ENCODE measurements at regions not wholly inside any gene's neighbourhood (a gene's known extent, or its start where the extent isn't known, plus 50 kb on each side); places are given as distances from the start of the nearest gene placed in this dataset.
A peak's percentile ranks its signal among the peaks of the same experiment; 100 is the strongest.

DNA sequence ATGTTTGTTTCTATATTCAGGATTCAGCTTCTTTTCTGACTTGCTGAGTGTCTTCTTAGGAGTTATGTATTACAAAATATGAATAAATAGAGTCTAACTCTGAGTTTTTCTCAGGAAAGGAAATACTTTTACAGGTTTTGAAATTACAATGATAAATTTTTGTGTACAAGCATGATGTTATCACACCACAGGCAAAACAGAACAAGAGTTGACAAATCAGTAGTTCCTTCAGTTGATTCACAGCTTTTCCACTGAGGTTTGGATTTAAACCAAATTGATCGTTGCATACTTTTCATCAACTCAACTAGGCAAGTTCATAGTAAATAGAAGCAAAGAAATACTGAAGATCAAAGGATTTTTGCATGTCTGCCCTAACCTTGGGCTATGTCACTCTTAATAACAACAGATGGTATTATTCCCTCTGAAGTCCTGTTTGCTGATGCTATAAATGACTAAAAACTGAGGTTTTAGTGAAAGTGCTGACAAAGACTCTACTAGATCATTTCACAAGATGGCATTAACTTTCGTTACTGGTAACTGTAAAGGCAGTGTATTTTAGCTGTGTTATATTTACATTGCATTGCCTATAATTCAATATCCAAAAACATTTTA, 520.2 kb downstream of the FLRT2 start:
- H3K9me3 Mint-ChIP-seq: no peaks in the 10 kb centered on the region
- peaks cover 3% of the 10 kb centered on the region for H3K4me1 ChIP-seq (ENCODE audit: control insufficient read depth, insufficient read depth, low read length)
- peaks cover 2 to 13% of the 10 kb centered on the region in 2 donors for H3K4me1 Mint-ChIP-seq
- H3K4me3 Mint-ChIP-seq: no peak overlapping the region
- intact Hi-C loops (cut with micrococcal nuclease): no loop called here
- no peaks in the 10 kb centered on the region for H3K9me3 ChIP-seq (ENCODE audit: control insufficient read depth, insufficient read depth, low read length)
- DNase-seq (no peak), ATAC-seq (no peak)
- H3K27me3 ChIP-seq (ENCODE audit: control insufficient read depth, insufficient read depth, low read length): no peaks in the 10 kb centered on the region
- no peaks in the 10 kb centered on the region for H3K27me3 Mint-ChIP-seq (ENCODE audit: low read depth in 2 of 2)
- no peaks in the 10 kb centered on the region for H3K36me3 Mint-ChIP-seq
- H3K27ac Mint-ChIP-seq: no peak overlapping the region
- H3K27ac ChIP-seq (ENCODE audit: low read length): no peak overlapping the region
- WGBS (ENCODE audit: insufficient coverage): 33% methylated on average over 1 of the region's 2 CpGs
- no peak overlapping the region for H3K4me3 ChIP-seq (ENCODE audit: low read length)
- TF ChIP-seq CTCF (IDR thresholded peaks at IDR 0.05): no peak
- no peaks in the 10 kb centered on the region for H3K36me3 ChIP-seq (ENCODE audit: control insufficient read depth, insufficient read depth, low read length)

DNA sequence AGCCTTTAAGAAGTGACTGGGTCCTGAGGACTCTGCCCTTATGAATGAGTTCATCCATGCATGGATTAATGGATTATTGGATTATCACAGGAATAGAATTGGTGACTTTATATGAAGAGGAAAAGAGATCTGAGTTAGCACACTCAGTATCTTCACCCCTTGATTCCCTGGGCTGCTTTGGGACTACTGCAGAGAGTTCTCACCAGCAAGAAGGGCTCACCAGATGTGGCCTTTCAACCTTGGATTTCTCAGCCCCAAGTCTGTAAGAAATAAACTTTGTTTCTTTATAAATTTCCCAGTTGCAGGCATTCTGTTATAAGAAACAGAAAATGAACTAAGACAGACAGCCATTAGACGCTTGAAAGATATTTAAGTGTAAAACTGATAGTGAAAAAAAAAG, 509.2 kb downstream of the FLRT2 start:
- Mint-ChIP-seq H3K9me3 (no peaks in the 10 kb centered on the region), H3K36me3 (no peaks in the 10 kb centered on the region), H3K4me1 (no peaks in the 10 kb centered on the region), H3K27me3 (ENCODE audit: low read depth in 2 of 2) (no peaks in the 10 kb centered on the region), H3K27ac (no peak overlapping the region), H3K4me3 (no peak overlapping the region)
- Histone ChIP-seq H3K36me3 (ENCODE audit: control insufficient read depth, insufficient read depth, low read length) (no peaks in the 10 kb centered on the region), H3K27me3 (ENCODE audit: control insufficient read depth, insufficient read depth, low read length) (no peaks in the 10 kb centered on the region), H3K4me3 (ENCODE audit: low read length) (no peak overlapping the region), H3K9me3 (ENCODE audit: control insufficient read depth, insufficient read depth, low read length) (no peaks in the 10 kb centered on the region), H3K27ac (ENCODE audit: low read length) (no peak overlapping the region), H3K4me1 (ENCODE audit: control insufficient read depth, insufficient read depth, low read length) (no peaks in the 10 kb centered on the region)
- intact Hi-C loops (cut with micrococcal nuclease): loop anchor here (10.0 kb wide), 1 partner anchor 174 kb away; no protein-coding TSS in a partner anchor
- ATAC-seq (no peak), DNase-seq (no peak)
- TF ChIP-seq CTCF (IDR thresholded peaks at IDR 0.05): no peak
- WGBS (ENCODE audit: insufficient coverage): 100% methylated on average over 1 of the region's 1 CpG

- Mint-ChIP-seq H3K4me3 (no peak overlapping the region), H3K4me1 (no peaks in the 10 kb centered on the region), H3K36me3 (no peaks in the 10 kb centered on the region), H3K27ac (no peak overlapping the region), H3K9me3 (no peaks in the 10 kb centered on the region), H3K27me3 (ENCODE audit: low read depth in 2 of 2) (no peaks in the 10 kb centered on the region)
- DNase-seq (peak; percentile 21 to 58), ATAC-seq (peak; percentile 66 to 87 (median 86))
- Histone ChIP-seq H3K4me1 (ENCODE audit: control insufficient read depth, insufficient read depth, low read length) (no peaks in the 10 kb centered on the region), H3K27ac (ENCODE audit: low read length) (no peak overlapping the region), H3K4me3 (ENCODE audit: low read length) (no peak overlapping the region), H3K27me3 (ENCODE audit: control insufficient read depth, insufficient read depth, low read length) (no peaks in the 10 kb centered on the region), H3K9me3 (ENCODE audit: control insufficient read depth, insufficient read depth, low read length) (no peaks in the 10 kb centered on the region), H3K36me3 (ENCODE audit: control insufficient read depth, insufficient read depth, low read length) (no peaks in the 10 kb centered on the region)
- intact Hi-C loops (cut with micrococcal nuclease): loop anchor here (10.0 kb wide), 1 partner anchor 174 kb away; no protein-coding TSS in a partner anchor
- 66% methylated on average over 4 of the region's 4 CpGs for WGBS (ENCODE audit: insufficient coverage)
- peak; percentile 72 for TF ChIP-seq CTCF (IDR thresholded peaks at IDR 0.05)
These were observed 508.6 kb downstream of the FLRT2 start for GRCh38 chr14:86038387-86039042.
